SK-N-SH treated with all-trans-retinoic acid at 6 μM for 48 hours (cell line): ENCODE measurements at regions not wholly inside any gene's neighbourhood (a gene's known extent, or its start where the extent isn't known, plus 50 kb on each side); places are given as distances from the start of the nearest gene placed in this dataset.

Experiments used
- ATAC-seq: fragments of 200-7000 bp; cut with Tn5 transposase; 3 replicates; pipeline ENCODE4 v1.9.1; 2020; ENCODE audit warnings: mild to moderate bottlenecking, moderate library complexity
- BACH2 ChIP-seq: fragments of 250-450 bp; sonication (Bioruptor Pico); IDR thresholded peaks from 2 replicates; pipeline ENCODE4 v1.9.0; 2021; ENCODE audit warnings: mild to moderate bottlenecking, borderline replicate concordance
- CREB5 ChIP-seq: fragments of 250-450 bp; sonication (Bioruptor Pico); IDR thresholded peaks from 2 replicates; pipeline ENCODE4 v1.5.1; 2020; ENCODE audit warnings: low read depth, mild to moderate bottlenecking, moderate library complexity
- CSDC2 ChIP-seq: fragments of 250-450 bp; sonication (Bioruptor Pico); IDR thresholded peaks from 2 replicates; pipeline ENCODE4 v1.5.0; 2020; ENCODE audit warnings: mild to moderate bottlenecking, moderate library complexity
- CSRNP3 ChIP-seq: fragments of 250-450 bp; sonication (Bioruptor Pico); IDR thresholded peaks from 2 replicates; pipeline ENCODE4 v1.5.1; 2021; ENCODE audit warnings: mild to moderate bottlenecking, moderate library complexity
- ESRRG ChIP-seq: fragments of 250-450 bp; sonication (Bioruptor Pico); IDR thresholded peaks from 2 replicates; pipeline ENCODE4 v1.6.1; 2021; ENCODE audit warnings: mild to moderate bottlenecking
- GLIS3 ChIP-seq: fragments of 250-450 bp; sonication (Bioruptor Pico); IDR thresholded peaks from 2 replicates; pipeline ENCODE4 v1.5.0; 2020; ENCODE audit warnings: mild to moderate bottlenecking, moderate library complexity
- ISL1 ChIP-seq: fragments of 250-450 bp; sonication (Bioruptor Pico); IDR thresholded peaks from 2 replicates; pipeline ENCODE4 v2.1.2; 2022; ENCODE audit warnings: mild to moderate bottlenecking, moderate library complexity
- OSR1 ChIP-seq: fragments of 250-450 bp; sonication (Bioruptor Pico); IDR thresholded peaks from 2 replicates; pipeline ENCODE4 v1.8.0; 2022; ENCODE audit warnings: moderate library complexity, mild to moderate bottlenecking, inconsistent platforms
- POU6F1 ChIP-seq: fragments of 250-450 bp; sonication (Bioruptor Pico); IDR thresholded peaks from 2 replicates; pipeline ENCODE4 v1.8.0; 2021; ENCODE audit warnings: low read depth, mild to moderate bottlenecking, moderate library complexity, borderline replicate concordance
- PPARA ChIP-seq: fragments of 250-450 bp; sonication (Bioruptor Pico); IDR thresholded peaks from 2 replicates; pipeline ENCODE4 v1.5.0; 2020; ENCODE audit warnings: mild to moderate bottlenecking, borderline replicate concordance
- RARB ChIP-seq: fragments of 250-450 bp; sonication (Bioruptor Pico); IDR thresholded peaks from 2 replicates; pipeline ENCODE4 v1.8.0; 2021; ENCODE audit warnings: mild to moderate bottlenecking, moderate library complexity
- SNAI2 ChIP-seq: fragments of 250-450 bp; sonication (Bioruptor Pico); IDR thresholded peaks from 2 replicates; pipeline ENCODE4 v1.5.0; 2020; ENCODE audit warnings: mild to moderate bottlenecking, moderate library complexity
- TCF4 ChIP-seq: fragments of 250-450 bp; sonication (Bioruptor Pico); IDR thresholded peaks from 2 replicates; pipeline ENCODE4 v1.8.0; 2021; ENCODE audit warnings: mild to moderate bottlenecking, moderate library complexity, borderline replicate concordance
- TOX ChIP-seq: fragments of 250-450 bp; sonication (Bioruptor Pico); IDR thresholded peaks from 2 replicates; pipeline ENCODE4 v1.8.0; 2021; ENCODE audit warnings: mild to moderate bottlenecking, moderate library complexity, borderline replicate concordance
- TSHZ2 ChIP-seq: fragments of 250-450 bp; sonication (Bioruptor Pico); IDR thresholded peaks from 2 replicates; pipeline ENCODE4 v1.5.0; 2020; ENCODE audit warnings: mild to moderate bottlenecking, moderate library complexity
- ZFP3 ChIP-seq: fragments of 250-450 bp; sonication (Bioruptor Pico); IDR thresholded peaks from 2 replicates; pipeline ENCODE4 v1.5.0; 2020; ENCODE audit warnings: mild to moderate bottlenecking, moderate library complexity
- ZFP30 ChIP-seq: fragments of 450-650 bp; formaldehyde crosslinking; IDR thresholded peaks from 2 replicates; pipeline ENCODE4 v1.5.0; 2022; ENCODE audit warnings: mild to moderate bottlenecking, moderate library complexity
- ZNF565 ChIP-seq: fragments of 450-650 bp; formaldehyde crosslinking; conservative IDR thresholded peaks from 2 replicates; pipeline ENCODE4 v1.5.0; 2020; ENCODE audit warnings: low read depth, mild to moderate bottlenecking, moderate library complexity
- ZNF70 ChIP-seq: fragments of 450-650 bp; formaldehyde crosslinking; IDR thresholded peaks from 2 replicates; pipeline ENCODE4 v1.5.0; 2020; ENCODE audit warnings: mild to moderate bottlenecking, moderate library complexity
- ZNF8 ChIP-seq: fragments of 450-650 bp; formaldehyde crosslinking; IDR thresholded peaks from 2 replicates; pipeline ENCODE4 v1.5.0; 2020; ENCODE audit warnings: mild to moderate bottlenecking, moderate library complexity

- no peak for TF ChIP-seq OSR1
- TF ChIP-seq, all 23 proteins: peak for 0
- no peak for ATAC-seq
Measured at GRCh38 chr1:182288749-182289604, 102.6 kb downstream of the GLUL start.

- TF ChIP-seq POU6F1 (CRISPR knock-in tag): no peak
- TF ChIP-seq GLIS3: no peak
- no peak for TF ChIP-seq CREB5 (CRISPR knock-in tag)
- TF ChIP-seq RARB (CRISPR knock-in tag): no peak
- TF ChIP-seq ZNF70: no peak
- TF ChIP-seq ZNF8: no peak
- TF ChIP-seq OSR1: no peak
- no peak for TF ChIP-seq SNAI2
- no peak for TF ChIP-seq TSHZ2 (CRISPR knock-in tag)
- TF ChIP-seq ZFP3: no peak
- TF ChIP-seq, all 23 proteins: peak for 0
- no peak for ATAC-seq
Measured at GRCh38 chr1:182286761-182287160, 104.8 kb downstream of the GLUL start.

- ATAC-seq: no peak
Measured at GRCh38 chr1:182283746-182284544, 107.6 kb downstream of the GLUL start.

More at GRCh38 chr1:182283746-182284544, 107.6 kb downstream of the GLUL start:
- no peak for TF ChIP-seq SNAI2
- TF ChIP-seq CSDC2 (CRISPR knock-in tag): no peak
- no peak for TF ChIP-seq ZNF70
- TF ChIP-seq ZFP3: no peak
- no peak for TF ChIP-seq CSRNP3 (CRISPR knock-in tag)
- TF ChIP-seq CREB5 (CRISPR knock-in tag): no peak
- TF ChIP-seq TOX (CRISPR knock-in tag): no peak
- TF ChIP-seq TCF4: no peak
- no peak for TF ChIP-seq ESRRG (CRISPR knock-in tag)
- no peak for TF ChIP-seq BACH2 (CRISPR knock-in tag)
- TF ChIP-seq ISL1: no peak
- no peak for TF ChIP-seq ZNF565
- no peak for TF ChIP-seq GLIS3
- TF ChIP-seq PPARA: no peak
- no peak for TF ChIP-seq ZFP30 (CRISPR knock-in tag)
- no peak for TF ChIP-seq POU6F1 (CRISPR knock-in tag)
- TF ChIP-seq ZNF8: no peak
- TF ChIP-seq OSR1: no peak
- no peak for TF ChIP-seq TSHZ2 (CRISPR knock-in tag)
